Gastrocnemius medialis (tissue), 4 donors: ENCODE measurements at regions not wholly inside any gene's neighbourhood (a gene's known extent, or its start where the extent isn't known, plus 50 kb on each side); places are given as distances from the start of the nearest gene placed in this dataset.

ENCODE experiments used
- ATAC-seq, 2 donors: fragments of 150-250 bp; one replicate each; pipeline ENCODE4 v1.9.1; 2016
- DNase-seq, 2 donors: peaks; one replicate each; pipeline ENCODE4 v3.0.0-alpha.2; 2019
- H3K27ac ChIP-seq, 4 donors: fragments of 200-600 bp; sonication (generic); 1 replicate in 1 of 4; 2 replicates in 3 of 4; pipeline ENCODE4 v1.5.1; 2016 to 2018; ENCODE audit warnings: mild to moderate bottlenecking in 2 of 4, moderate library complexity in 1 of 4
- H3K27me3 ChIP-seq, 3 donors: fragments of 200-600 bp; sonication (generic) in 2 of 3; 1 replicate in 1 of 3; 2 replicates in 2 of 3; pipeline versions ENCODE4 v1.5.1 to v1.6.0; 2016 to 2019; ENCODE audit warnings: mild to moderate bottlenecking in 1 of 3, moderate library complexity in 1 of 3
- H3K36me3 ChIP-seq, 2 donors: fragments of 200-600 bp; sonication (generic) in 1 of 2; one replicate each; pipeline ENCODE4 v1.5.1; 2017 to 2018
- H3K4me1 ChIP-seq, 2 donors: fragments of 200-600 bp; sonication (generic) in 1 of 2; one replicate each; pipeline ENCODE4 v1.5.1; 2016 to 2017; ENCODE audit warnings: mild to moderate bottlenecking in 2 of 2
- H3K4me3 ChIP-seq, 4 donors: fragments of 200-600 bp; sonication (generic) in 3 of 4; 1 replicate in 1 of 4; 2 replicates in 3 of 4; pipeline ENCODE4 v1.5.1; 2016 to 2019; ENCODE audit warnings: mild to moderate bottlenecking in 2 of 4
- H3K9me3 ChIP-seq, 3 donors: fragments of 200-600 bp; sonication (generic) in 2 of 3; 1 replicate in 1 of 3; 2 replicates in 2 of 3; pipeline ENCODE4 v1.5.1; 2016 to 2019
- POLR2A ChIP-seq, 2 donors: fragments of 450-650 bp; IDR thresholded peaks; one replicate each; pipeline ENCODE4 v1.6.1; 2017; ENCODE audit warnings: antibody characterized with exemption in 2 of 2, mild to moderate bottlenecking in 2 of 2, moderate library complexity in 2 of 2
- in situ Hi-C, 4 donors: fragments of 200-750 bp; cut with MboI; loops; one replicate each; pipeline versions ENCODE4 v1.15.0 to v1.8.0; 2017; ENCODE audit warnings: low sequenced_read_pairs in 4 of 4
- intact Hi-C: fragments of 100-400 bp; cut with DNase I; formaldehyde crosslinking; loops from one replicate; pipeline ENCODE4 v1.15.1; 2023; ENCODE audit warnings: low total_unique reads
- TF ChIP-seq, protein P1 (sequence below), 5 experiments: fragments of 450-650 bp in 3 of 5; fragments of 200-600 bp in 2 of 5; sonication (generic) in 2 of 5; IDR thresholded peaks in 4 of 5; conservative IDR thresholded peaks in 1 of 5; 1 replicate in 4 of 5; 2 replicates in 1 of 5; pipeline ENCODE4 v1.5.1; 2016 to 2019; ENCODE audit warnings: antibody characterized with exemption in 5 of 5, mild to moderate bottlenecking in 3 of 5, moderate library complexity in 3 of 5

GRCh38 chr12:106004289-106004688 is 134.5 kb downstream of the NUAK1 start:
- Histone ChIP-seq H3K36me3 (no peaks in the 10 kb centered on the region), H3K27ac (no peak overlapping the region), H3K27me3 (no peaks in the 10 kb centered on the region), H3K4me3 (no peak overlapping the region), H3K9me3 (no peaks in the 10 kb centered on the region), H3K4me1 (no peaks in the 10 kb centered on the region)
- intact Hi-C loops (no loop called here), in situ Hi-C loops (no loop called here)
- ATAC-seq = no peak
- DNase-seq = no peak
- TF ChIP-seq, protein P1, sequence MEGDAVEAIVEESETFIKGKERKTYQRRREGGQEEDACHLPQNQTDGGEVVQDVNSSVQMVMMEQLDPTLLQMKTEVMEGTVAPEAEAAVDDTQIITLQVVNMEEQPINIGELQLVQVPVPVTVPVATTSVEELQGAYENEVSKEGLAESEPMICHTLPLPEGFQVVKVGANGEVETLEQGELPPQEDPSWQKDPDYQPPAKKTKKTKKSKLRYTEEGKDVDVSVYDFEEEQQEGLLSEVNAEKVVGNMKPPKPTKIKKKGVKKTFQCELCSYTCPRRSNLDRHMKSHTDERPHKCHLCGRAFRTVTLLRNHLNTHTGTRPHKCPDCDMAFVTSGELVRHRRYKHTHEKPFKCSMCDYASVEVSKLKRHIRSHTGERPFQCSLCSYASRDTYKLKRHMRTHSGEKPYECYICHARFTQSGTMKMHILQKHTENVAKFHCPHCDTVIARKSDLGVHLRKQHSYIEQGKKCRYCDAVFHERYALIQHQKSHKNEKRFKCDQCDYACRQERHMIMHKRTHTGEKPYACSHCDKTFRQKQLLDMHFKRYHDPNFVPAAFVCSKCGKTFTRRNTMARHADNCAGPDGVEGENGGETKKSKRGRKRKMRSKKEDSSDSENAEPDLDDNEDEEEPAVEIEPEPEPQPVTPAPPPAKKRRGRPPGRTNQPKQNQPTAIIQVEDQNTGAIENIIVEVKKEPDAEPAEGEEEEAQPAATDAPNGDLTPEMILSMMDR (IDR thresholded peaks at IDR 0.05 in 4 of 5, conservative IDR thresholded peaks at IDR 0.05 in 1 of 5) = no peak
- TF ChIP-seq POLR2A (IDR thresholded peaks at IDR 0.05) = no peak

DNA sequence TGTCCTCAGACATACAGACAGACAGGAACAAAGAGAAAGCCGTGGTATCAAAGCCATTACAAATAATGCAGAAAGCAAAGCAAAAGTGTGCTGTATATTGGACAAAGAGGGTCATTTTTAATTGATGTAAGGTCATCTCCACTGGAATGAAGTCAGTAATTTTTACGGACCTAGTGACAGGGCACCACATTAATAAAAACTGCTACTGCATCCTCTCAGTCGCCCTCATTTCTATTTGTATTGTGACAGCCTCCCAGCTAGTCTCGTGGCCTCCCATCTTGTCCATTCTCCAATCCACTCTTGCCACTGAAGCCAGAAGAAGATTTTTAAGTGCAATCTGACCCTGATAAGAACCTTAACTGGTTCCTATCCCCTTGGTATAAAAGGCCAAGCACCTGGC is 132.4 kb downstream of the NUAK1 start:
- Histone ChIP-seq H3K4me1 (no peaks in the 10 kb centered on the region), H3K36me3 (no peaks in the 10 kb centered on the region), H3K9me3 (no peaks in the 10 kb centered on the region), H3K4me3 (no peak overlapping the region), H3K27me3 (no peaks in the 10 kb centered on the region), H3K27ac (no peak overlapping the region)
- TF ChIP-seq, protein P1 (IDR thresholded peaks at IDR 0.05 in 4 of 5, conservative IDR thresholded peaks at IDR 0.05 in 1 of 5) = no peak
- TF ChIP-seq POLR2A (IDR thresholded peaks at IDR 0.05) = no peak
- in situ Hi-C loops = no loop called here
- ATAC-seq (no peak), DNase-seq (no peak)
- intact Hi-C loops = no loop called here

- intact Hi-C loops = no loop called here
Measured at GRCh38 chr12:106006940-106007339, 131.8 kb downstream of the NUAK1 start.

GRCh38 chr12:106010741-106011140 is 128.0 kb downstream of the NUAK1 start:
- DNase-seq = no peak
- H3K36me3 ChIP-seq = no peaks in the 10 kb centered on the region
- no peak overlapping the region for H3K4me3 ChIP-seq
- H3K27me3 ChIP-seq = no peaks in the 10 kb centered on the region
- no peaks in the 10 kb centered on the region for H3K9me3 ChIP-seq
- ATAC-seq = no peak
- no peak overlapping the region for H3K27ac ChIP-seq
- TF ChIP-seq, protein P1 (IDR thresholded peaks at IDR 0.05 in 4 of 5, conservative IDR thresholded peaks at IDR 0.05 in 1 of 5) = no peak
- no peak for TF ChIP-seq POLR2A (IDR thresholded peaks at IDR 0.05)
- intact Hi-C loops = no loop called here
- in situ Hi-C loops = no loop called here
- no peaks in the 10 kb centered on the region for H3K4me1 ChIP-seq

More at GRCh38 chr12:106006940-106007339, 131.8 kb downstream of the NUAK1 start:
- no peaks in the 10 kb centered on the region for H3K36me3 ChIP-seq
- H3K27ac ChIP-seq = no peak overlapping the region
- in situ Hi-C loops = no loop called here
- H3K27me3 ChIP-seq = no peaks in the 10 kb centered on the region
- ATAC-seq (no peak), DNase-seq (no peak)
- TF ChIP-seq, protein P1 (IDR thresholded peaks at IDR 0.05 in 4 of 5, conservative IDR thresholded peaks at IDR 0.05 in 1 of 5) = no peak
- TF ChIP-seq POLR2A (IDR thresholded peaks at IDR 0.05) = no peak
- H3K9me3 ChIP-seq = no peaks in the 10 kb centered on the region
- H3K4me3 ChIP-seq = no peak overlapping the region
- H3K4me1 ChIP-seq = no peaks in the 10 kb centered on the region
